SKM-1 treated with dmso at 0.1 percent for 144 hours (cell line): ENCODE measurements at regions not wholly inside any gene's neighbourhood (a gene's known extent, or its start where the extent isn't known, plus 50 kb on each side); places are given as distances from the start of the nearest gene placed in this dataset.

Experiments used
- DNase-seq: peaks from one replicate; lab custom pipeline; 2025; ENCODE audit not compliant: unreplicated experiment; lab: John Stamatoyannopoulos, UW

- DNase-seq: no peak
Measured at GRCh38 chr13:77425705-77426104, 98.8 kb upstream of the MYCBP2 start.

GRCh38 chr13:77423296-77423695 lies 96.4 kb upstream of the MYCBP2 start:
- DNase-seq: no peak

GRCh38 chr13:77422724-77423123 lies 95.8 kb upstream of the MYCBP2 start:
- no peak for DNase-seq

GRCh38 chr13:77417897-77418296 lies 91.0 kb upstream of the MYCBP2 start:
- DNase-seq: no peak

GRCh38 chr13:77416666-77417212 lies 89.8 kb upstream of the MYCBP2 start:
- DNase-seq: no peak

GRCh38 chr13:77415253-77416071 lies 88.6 kb upstream of the MYCBP2 start:
- no peak for DNase-seq

GRCh38 chr13:77412860-77413259 lies 86.0 kb upstream of the MYCBP2 start:
- no peak for DNase-seq

- DNase-seq: no peak
Measured at GRCh38 chr13:77412116-77412635, 85.3 kb upstream of the MYCBP2 start.

- no peak for DNase-seq
Measured at GRCh38 chr13:77409412-77409811, 82.5 kb upstream of the MYCBP2 start.

GRCh38 chr13:77406644-77407440 lies 79.9 kb upstream of the MYCBP2 start:
- no peak for DNase-seq

- no peak for DNase-seq
Measured at GRCh38 chr13:77398825-77399620, 72.1 kb upstream of the MYCBP2 start.

- DNase-seq: no peak
Measured at GRCh38 chr13:77397636-77398035, 70.7 kb upstream of the MYCBP2 start.

GRCh38 chr13:77391475-77391874 lies 64.6 kb upstream of the MYCBP2 start:
- no peak for DNase-seq

- no peak for DNase-seq
Measured at GRCh38 chr13:77390391-77390790, 63.5 kb upstream of the MYCBP2 start.

- no peak for DNase-seq
Measured at GRCh38 chr13:77389625-77390000, 62.7 kb upstream of the MYCBP2 start.

GRCh38 chr13:77388944-77389624 lies 62.2 kb upstream of the MYCBP2 start:
- DNase-seq: no peak

- DNase-seq: no peak
Measured at GRCh38 chr13:77387607-77388200, 60.8 kb upstream of the MYCBP2 start.

- peak; percentile 57 for DNase-seq
Measured at GRCh38 chr13:77386880-77387606, 60.1 kb upstream of the MYCBP2 start.

GRCh38 chr13:77386046-77386445 lies 59.2 kb upstream of the MYCBP2 start:
- DNase-seq: no peak
